Activated T-cell treated with anti-CD3 and anti-CD28 coated beads for 48 hours (primary cell): ENCODE measurements at regions not wholly inside any gene's neighbourhood (a gene's known extent, or its start where the extent isn't known, plus 50 kb on each side); places are given as distances from the start of the nearest gene placed in this dataset.
A peak's percentile ranks its signal among the peaks of the same experiment; 100 is the strongest.
"Not testable (repeated sequence)": the region's sequence is repeated elsewhere in the genome, so short reads cannot be mapped to it uniquely, and the experiment has no call there.

Source experiments
- DNase-seq: peaks from one replicate; pipeline ENCODE4 v3.0.0-alpha.2; 2020; ENCODE audit warnings: low read depth

DNA sequence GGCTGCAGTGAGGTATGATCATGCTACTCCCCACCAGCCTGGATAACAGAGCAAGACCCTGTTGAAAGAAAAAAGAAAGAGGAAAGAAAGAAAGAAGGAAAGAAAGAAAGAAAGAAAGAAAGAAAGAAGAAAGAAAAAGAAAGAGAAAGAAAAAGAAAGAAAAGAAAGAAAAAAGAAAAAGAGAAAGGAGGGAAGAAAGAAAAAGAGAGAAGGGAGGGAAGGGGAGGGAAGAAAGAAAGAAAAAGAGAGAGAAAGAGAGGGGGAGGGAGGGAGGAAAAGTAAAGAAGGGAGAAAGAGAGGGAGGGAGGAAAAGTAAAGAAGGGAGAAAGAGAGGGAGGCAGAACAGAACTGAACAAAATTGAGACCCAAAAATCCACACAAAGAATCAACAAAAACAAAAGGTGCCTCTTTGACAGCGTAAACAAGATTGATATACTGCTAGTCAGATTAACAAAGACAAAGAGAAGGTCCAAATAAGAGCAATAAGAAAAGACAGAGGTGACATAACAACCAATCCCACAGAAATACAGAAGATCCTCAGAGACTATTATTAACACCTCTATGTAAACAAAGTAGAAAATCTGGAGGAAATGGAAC lies 293.9 kb upstream of the AMIGO2 start:
- DNase-seq: no peak

DNA sequence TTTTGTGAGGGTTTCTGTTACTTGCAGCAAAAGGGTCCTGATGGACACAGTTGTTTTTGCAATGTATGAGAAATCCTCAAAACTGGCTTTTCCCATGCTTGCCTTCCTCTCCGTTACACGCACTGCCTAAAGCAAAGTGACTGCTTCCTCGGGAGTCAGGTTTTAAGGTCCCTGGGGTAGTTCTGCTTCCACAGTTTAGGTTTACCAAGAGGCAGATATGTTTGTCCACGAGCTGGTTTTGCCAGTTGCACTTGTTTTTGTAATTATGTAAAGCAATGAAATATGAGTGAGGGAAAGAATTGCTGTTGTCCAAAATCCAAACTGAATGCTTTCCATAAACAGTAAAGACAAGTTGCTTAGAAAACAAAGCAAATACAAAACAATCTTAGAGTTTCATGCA lies 290.7 kb upstream of the AMIGO2 start:
- no peak for DNase-seq

DNA sequence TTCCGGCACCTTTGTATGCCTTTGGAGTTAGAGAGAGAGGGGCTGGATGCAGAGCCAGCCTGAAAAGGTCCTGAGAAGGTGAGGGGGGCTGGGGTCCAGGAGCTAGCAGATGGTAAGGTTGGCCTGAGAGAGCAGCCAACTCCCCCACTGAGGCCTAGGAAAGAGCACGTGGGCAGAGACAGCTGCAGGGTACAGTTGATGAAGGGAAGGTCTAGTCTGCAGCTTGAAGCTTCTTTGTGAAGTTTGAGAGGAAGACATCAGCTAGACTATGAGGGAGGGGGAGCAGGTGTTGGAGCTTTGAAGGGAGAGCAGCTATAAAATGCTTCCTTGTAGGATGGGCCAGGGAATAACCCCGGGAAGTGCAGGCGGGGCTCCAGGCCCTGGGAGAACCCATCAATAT lies 289.3 kb upstream of the AMIGO2 start:
- no peak for DNase-seq

DNA sequence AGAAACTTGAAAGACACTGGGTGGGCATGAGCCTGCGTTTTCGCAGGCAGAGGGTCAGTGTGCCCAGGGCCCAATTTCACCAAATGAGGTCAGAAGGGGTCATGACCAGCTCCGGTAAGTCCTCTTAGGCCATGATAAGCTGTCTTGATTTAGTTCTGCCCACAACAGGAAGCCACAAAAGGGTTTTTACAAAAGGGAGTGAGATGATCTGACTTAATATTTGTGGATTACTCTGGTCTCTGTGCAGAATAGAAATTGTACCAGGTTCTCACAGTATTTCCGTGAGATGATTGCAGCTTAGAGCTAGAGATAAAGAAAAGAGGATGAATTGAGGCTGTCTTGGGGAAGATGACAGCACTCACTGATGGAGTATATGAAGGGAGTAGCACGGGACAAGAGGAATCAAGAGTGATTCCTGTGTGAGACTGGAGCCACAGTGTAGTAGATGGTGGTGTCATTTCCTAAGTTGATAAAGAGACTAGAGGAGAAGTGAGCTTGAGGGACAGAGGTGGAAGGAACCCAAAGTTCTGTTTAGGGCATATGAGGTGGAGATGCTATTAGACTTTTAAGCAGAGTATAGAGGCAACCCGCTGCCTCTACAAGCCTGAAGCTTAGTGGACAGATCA lies 288.3 kb upstream of the AMIGO2 start:
- DNase-seq: no peak

DNA sequence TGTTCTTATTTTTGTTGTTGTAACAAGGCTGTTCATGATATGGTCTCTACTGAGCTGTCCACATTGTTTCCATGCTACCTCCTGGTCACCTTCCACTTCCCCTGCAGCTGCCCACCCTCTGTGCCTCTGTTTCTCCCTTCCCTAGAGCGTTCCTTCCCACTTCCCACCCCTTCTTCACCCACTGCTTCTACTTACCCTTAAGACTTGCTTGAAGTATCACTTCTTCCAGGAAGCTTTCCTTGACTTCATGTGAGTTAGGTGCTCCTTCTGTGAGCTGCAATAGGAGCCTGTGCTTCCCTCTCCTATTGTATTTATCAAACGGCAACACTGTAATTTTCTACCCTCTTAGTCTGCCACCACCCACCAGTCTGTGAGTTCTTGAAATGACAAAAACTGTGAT lies 286.8 kb upstream of the AMIGO2 start:
- DNase-seq: no peak

DNA sequence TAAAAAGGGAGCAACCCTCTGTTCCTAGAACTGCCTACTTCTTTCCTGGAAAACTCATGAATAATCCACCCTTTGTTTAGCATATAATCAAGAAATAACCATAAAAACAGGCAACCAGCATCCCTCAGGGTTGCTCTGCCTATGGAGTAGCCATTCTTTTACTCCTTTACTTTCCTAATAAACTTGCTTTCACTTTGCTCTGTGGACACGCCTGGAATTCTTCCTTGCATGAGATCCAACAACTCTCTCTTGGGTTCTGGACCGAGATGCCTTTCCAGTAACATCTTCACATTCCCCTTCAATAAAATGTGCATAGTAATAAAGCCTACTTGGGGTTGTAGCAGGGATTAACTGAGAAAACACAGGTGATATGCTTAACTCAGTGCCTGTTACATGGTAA lies 286.4 kb upstream of the AMIGO2 start:
- DNase-seq: no peak

DNA sequence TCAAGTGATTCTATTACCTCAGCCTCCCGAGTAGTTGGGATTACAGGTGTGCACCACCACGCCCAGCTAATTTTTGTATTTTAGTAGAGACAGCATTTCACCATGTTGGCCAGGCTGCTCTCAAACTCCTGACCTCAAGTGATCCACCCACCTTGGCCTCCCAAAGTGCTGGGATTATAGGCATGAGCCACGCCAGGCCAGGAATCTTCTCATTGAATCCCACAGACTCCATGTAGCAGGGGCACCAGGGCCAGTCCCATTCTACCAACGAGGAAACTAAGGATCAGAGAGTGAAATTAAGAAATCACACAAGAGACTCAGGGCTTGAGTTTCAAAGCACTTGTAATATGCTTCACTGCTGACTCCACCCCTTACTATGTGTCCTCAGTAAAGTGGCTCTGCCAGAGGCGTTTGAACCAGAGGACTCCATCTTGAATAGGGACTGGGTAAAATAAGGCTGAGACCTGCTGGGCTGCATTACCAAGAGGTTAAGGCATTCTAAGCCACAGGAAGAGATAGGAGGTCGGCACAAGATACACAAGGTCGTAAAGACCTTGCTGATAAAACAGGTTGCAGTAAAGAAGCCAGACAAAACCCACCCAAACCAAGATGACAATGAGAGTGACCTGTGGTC lies 285.8 kb upstream of the AMIGO2 start:
- DNase-seq: not testable (repeated sequence)

DNA sequence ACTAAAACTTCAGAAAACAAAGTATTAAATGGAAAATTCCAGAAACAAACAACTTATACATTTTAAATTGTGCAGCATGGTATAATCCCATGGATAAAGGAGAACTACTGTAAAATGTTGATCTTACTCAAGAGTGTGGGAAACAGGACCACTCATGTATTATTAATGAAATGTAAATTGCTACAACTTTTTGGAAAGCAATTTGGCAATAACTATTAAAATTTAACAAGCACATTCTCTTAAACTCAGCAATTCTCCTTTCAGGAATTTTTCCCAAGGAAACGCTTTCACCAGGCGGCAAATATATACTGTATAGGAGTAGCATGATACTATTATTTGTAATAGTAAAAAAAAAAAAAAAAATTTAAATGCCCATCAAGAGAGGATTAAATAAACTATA lies 284.5 kb upstream of the AMIGO2 start:
- no peak for DNase-seq

DNA sequence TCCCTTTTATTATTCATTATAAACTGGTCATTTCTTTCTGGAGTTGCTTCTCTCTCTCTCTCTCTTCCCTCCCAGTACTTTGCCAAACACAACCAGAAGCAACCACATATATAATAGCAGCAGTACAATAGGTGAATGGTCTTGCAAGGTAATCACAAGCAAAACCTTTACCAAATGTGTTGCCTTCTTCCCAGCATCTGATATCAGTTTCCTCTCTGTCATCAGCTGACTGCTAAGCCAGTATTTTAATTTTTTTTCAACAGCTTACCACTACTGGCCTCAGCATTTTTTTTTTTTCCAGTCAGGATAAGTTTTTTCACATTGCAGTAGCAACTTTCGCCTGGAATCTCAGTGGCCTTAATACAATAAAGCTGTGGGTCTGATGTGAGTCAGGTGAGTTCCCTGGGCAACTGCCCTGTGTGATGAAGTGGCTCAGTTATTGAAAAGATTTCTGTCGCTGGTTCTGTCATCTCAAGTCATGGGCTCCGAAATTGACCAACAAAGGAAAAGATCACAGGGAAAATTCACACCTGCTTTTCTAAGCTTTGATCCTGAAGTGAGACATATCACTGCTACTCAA lies 282.5 kb upstream of the AMIGO2 start:
- no peak for DNase-seq

DNA sequence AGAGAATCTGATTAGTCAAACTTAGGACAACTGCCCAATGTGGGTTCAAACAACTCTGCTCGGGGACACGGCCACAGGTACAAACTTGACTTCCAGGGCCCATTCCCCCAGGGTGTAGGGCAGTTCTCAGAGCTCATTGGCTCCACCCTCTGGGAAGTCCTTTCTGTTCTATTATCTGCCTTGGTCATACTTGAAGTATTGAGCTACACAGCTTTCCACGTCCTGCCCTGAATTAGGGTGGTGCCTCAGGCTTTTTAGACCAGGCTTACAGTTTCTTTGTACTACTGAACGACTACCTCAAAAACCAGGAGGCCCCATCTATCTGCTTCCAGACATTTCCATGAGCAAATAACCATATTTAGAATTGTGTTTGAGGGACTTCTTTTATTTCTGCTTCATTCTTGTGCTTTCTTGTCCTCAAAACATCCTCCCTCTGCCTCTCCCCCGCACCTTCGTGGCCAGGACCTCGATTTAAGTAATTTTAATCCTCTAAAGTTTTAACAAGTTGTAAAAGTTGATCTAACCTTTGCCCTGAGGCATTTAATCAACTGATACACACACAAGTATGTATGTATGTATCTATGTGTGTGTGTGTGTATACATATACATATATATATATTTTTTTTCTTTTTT lies 281.7 kb upstream of the AMIGO2 start:
- DNase-seq: no peak

DNA sequence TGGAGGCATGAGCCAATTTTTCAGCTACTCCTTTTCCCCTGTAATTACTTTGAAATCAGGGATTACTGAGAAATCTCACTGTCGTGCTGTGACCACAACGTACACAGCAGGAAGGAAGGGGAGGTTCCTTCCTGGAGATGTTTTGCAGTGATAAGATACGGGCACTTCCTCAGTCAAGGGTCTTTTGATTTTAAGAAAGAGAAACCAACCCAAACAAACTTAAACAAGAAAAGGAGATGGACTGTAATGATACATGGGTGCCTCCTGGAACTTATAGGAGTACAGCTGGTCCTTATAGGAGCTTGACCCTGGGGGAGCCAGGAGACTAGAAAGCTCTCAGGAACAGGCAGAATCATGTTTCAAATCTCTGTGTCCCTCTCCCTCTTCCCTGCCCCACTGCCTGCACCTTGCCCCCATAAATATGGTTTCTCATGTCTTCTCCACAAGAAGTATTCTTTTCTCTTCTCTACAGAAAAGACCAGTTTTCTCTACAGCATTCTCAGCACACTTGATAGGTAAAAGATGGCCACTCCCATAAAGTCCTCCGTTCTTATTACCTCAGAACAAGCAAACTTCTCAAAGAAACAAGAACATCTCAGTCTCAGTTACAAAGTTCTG lies 281.1 kb upstream of the AMIGO2 start:
- DNase-seq: no peak

DNA sequence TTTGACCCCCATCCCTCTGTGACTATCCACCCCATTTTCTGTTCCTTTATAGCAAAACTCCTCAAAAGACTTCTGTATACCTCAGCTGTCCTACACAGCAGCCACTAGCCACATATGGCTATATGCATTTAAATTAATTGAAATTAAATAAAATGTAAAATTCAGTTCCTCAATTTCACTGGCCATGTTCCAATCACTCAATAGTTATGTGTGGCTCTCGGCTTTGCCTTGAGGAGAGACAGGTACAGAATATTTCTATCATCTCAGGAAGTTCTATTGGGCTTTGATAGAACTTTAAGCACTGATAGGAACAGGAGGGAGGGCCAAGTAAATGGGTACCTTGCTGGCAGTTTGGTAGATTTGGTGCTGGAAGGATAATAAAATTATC lies 280.3 kb upstream of the AMIGO2 start:
- DNase-seq: no peak

DNA sequence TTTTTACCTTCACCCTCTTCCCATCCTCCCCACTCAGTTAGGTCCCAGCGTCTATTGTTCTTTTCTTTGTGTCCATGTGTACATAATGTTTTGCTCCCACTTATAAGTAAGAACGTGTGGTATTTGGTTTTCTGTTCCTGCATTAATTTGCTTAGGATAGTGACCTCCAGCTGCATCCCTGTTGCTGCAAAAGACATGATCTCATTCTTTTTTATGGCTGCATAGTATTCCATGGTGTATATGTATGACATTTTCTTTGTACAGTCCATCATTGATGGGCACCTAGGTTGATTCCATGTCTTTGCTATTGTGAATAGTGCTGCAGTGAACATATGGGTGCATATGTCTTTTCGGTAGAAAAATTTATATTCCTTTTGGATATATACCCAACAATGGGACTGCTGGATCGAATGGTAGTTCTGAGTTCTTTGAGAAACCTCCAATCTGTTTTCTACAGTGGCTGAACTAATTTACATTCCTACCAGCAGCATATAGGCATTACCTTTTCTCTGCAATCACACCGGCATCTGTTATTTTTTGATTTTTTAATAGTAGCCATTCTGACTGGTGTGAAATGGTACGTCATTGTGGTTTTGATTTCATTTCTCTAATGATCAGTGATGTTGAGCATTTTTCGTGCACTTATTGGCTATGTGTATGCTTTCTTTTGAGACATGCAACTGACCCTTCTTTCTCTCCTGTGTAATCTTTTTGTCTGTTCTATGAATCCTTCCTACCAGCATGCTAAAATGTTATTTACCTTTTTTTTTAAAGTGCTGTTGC lies 279.7 kb upstream of the AMIGO2 start:
- no peak for DNase-seq

DNA sequence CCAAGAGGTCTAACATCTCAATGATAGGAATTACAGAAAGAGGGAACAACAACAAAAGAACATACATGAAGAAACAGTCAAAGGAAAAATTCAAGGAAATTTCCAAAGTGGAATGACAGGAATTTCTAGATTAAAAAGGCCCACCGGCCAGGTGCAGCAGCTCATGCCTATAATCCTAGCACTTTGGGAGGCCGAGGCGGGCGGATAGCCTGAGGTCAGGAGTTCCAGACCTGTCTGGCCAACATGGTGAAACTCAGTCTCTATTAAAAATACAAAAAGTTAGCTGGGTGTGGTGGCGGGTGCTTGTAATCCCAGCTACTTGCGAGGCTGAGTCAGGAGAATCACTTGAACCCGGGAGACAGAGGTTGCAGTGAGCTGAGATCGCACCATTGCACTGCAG lies 277.2 kb upstream of the AMIGO2 start:
- DNase-seq: not testable (repeated sequence)

DNA sequence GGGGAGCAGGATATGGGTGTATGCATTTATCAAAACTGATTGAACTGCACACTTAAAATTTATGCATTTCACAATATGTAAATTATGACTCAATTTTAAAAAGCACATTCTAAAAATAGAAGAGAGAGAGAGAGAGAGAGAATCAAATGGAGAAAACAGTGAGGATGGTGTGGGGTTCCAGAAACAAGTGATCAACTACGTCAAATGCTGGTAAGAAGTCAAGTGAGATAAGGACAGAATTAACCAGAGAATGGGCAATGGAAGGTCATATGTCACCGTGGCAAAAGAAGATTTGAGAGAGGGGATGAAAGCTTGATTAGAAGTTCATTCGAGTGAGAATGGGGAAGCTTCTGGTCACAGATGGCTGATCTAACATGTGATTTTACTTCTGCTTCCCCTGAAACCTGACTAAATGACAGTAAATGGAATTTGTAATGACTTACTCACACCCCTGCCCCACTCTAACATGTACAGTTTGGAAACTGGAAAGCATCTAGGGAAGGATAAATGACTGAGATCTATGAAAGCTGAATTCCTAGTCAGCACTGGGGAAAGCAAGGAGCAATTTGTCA lies 276.5 kb upstream of the AMIGO2 start:
- no peak for DNase-seq

DNA sequence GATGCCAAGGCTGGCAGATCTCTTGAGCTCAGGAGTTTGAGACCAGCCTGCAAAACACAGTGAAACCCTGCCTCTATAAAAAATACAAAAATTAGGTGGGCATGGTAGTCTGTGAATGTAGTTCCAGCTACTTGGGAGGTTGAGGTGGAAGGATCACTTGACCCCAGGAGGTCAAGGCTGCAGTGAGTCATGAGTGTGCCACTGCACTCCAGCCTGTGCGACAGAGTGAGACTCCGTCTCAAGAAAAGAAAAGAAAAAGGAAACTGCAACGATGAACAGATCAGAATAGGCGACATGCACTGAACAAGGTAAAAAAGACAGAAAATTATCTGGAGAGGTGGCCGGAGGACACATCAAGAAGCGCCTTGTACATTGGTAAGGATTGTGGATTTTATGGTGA lies 273.7 kb upstream of the AMIGO2 start:
- no peak for DNase-seq

DNA sequence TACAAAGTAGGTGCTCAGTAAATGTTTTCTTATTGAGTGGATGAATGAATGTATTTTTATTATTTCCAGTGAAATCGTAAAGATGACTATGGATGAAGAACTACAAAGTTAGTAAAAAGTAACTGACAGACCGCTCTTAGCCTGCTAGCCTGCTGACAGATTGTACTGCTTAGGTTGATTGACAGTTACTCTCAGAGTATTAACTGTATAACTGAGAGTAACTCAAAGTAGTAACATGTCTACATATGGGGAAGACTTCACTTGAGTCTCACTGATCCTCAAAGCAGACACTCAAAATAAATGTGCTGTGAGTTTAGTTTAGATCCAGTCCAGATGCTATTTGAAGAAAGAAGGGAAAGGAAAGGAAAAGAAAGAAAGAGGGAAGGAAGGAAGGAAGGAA lies 272.3 kb upstream of the AMIGO2 start:
- DNase-seq: no peak

DNA sequence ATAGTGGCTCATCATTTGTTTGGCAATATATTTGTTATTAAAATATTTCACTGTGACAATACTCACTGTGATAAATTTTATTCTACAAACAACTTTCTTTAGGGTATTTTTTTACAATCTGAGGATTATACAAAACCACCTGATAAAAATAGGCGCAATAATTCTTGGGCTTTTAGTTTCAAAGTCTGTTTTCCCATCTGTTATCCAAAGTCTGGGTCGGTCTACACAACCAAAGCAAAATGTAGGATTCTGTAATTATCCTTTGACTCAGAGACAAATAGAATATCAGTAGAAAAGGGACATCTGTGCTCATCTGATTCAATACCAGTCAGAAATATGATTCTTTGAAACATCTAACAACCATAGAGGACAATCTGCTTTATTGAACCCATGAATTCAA lies 271.8 kb upstream of the AMIGO2 start:
- no peak for DNase-seq

DNA sequence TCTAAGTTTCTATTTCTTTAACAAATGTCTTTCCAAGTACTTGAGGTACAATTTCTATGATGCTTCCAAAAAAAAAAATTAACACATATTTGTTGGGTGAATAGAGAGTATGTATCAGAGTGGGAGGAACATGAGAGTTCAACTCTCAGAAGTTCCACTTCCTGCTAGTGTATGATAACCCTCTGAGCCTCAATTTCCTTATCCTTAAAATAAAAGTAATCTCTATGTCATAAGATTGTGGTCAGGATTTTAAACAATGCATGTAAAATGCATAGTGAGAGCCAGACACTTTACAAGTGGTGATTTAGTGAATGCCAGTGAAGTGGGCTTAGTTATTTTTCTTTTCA lies 270.3 kb upstream of the AMIGO2 start:
- no peak for DNase-seq

DNA sequence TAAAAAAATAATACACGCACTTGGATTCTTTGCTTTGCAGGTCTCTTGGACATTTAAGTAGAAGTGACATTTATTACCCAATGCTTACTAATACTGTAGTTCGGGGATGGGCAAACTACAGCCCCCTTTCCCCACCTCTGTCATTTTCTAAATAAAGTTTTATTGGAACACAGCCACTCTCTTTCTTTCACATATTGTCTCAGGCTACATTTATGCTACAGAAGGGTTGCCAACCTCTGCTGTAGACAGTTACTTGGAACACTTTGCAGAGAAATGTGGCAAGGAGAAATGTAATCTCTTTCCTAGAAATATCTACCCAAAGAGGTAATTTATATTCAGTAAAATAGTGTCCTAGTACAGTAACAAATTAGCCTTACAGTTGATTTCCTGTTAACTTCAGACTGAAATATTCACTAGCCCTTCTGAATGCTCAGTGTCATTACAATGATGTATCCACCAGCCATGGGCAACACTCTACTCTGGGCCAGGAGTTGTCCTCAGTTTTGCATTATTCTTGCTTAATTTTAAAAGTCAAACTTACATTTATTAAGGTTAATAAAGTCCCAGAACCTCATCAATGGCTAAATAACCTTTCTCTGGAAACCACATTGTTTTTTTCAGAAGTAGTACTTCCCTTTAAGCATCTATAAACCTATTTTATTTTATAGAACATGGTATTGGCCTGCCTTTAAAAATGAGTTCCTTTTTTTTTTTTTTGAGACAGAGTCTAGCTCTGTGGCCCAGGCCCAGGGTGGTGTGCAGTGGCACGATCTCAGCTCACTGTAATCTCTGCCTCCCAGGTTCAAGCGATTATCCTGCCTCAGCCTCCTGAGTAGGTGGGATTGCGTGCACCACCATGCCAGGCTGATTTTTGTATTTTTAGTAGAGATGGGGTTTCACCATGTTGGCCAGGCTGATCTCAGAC lies 269.6 kb upstream of the AMIGO2 start:
- DNase-seq: peak; percentile 36

DNA sequence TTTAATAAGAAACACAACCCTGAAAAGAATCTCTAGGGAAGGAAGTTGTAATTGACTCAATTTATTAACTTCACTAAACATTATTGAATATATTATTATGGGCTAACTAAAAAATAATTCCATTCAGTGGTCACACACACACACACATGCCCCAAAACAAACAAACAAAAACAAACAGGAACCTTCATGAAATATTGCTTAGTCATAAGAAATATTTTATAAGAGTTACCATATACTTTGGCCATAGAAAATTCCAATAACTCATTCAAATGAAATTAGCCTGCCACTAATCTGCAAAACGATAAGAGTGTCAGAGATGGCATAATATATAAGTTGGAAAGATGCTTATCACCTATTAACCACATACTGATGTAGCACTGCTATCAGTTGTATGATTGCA lies 268.4 kb upstream of the AMIGO2 start:
- DNase-seq: no peak
